Activated CD4-positive, alpha-beta T cell treated with anti-CD3 and anti-CD28 coated beads, Interleukin-2, amount 10 ng/mL, durations not matched to agents 24 days and 14 days (primary cell): ENCODE measurements at regions not wholly inside any gene's neighbourhood (a gene's known extent, or its start where the extent isn't known, plus 50 kb on each side); places are given as distances from the start of the nearest gene placed in this dataset.

Source experiments
- DNase-seq: peaks from one replicate; pipeline ENCODE4 v3.0.0; 2022
- H3K27ac Mint-ChIP-seq: one replicate; pipeline ENCODE4 v1.8.0; 2022; ENCODE audit warnings: mild to moderate bottlenecking, mixed read lengths
- H3K27me3 Mint-ChIP-seq: one replicate; pipeline ENCODE4 v1.8.0; 2022; ENCODE audit warnings: mixed read lengths
- H3K36me3 Mint-ChIP-seq: one replicate; pipeline ENCODE4 v1.8.0; 2022; ENCODE audit warnings: low read depth, mild to moderate bottlenecking, mixed read lengths
- H3K4me1 Mint-ChIP-seq: one replicate; pipeline ENCODE4 v1.8.0; 2021; ENCODE audit warnings: mixed read lengths
- H3K4me3 Mint-ChIP-seq: one replicate; pipeline ENCODE4 v1.8.0; 2022; ENCODE audit warnings: mild to moderate bottlenecking, moderate library complexity, mixed read lengths
- H3K9me3 Mint-ChIP-seq: one replicate; pipeline ENCODE4 v1.8.0; 2021; ENCODE audit warnings: mixed read lengths
- intact Hi-C: fragments of 100-400 bp; cut with micrococcal nuclease; formaldehyde crosslinking; loops from one replicate; pipeline ENCODE4 v1.15.1; 2023

- DNase-seq: no peak
- H3K27me3 Mint-ChIP-seq: no peaks in the 10 kb centered on the region
- H3K27ac Mint-ChIP-seq: no peak overlapping the region
- intact Hi-C loops: no loop called here
- no peak overlapping the region for H3K4me3 Mint-ChIP-seq
- no peaks in the 10 kb centered on the region for H3K36me3 Mint-ChIP-seq
- no peaks in the 10 kb centered on the region for H3K9me3 Mint-ChIP-seq
- H3K4me1 Mint-ChIP-seq: no peaks in the 10 kb centered on the region
These were observed 580.0 kb upstream of the RGS18 start for GRCh38 chr1:191578281-191578680.

GRCh38 chr1:191579019-191579418, 579.2 kb upstream of the RGS18 start:
- Mint-ChIP-seq H3K27me3 (no peaks in the 10 kb centered on the region), H3K4me1 (no peaks in the 10 kb centered on the region), H3K36me3 (no peaks in the 10 kb centered on the region), H3K9me3 (no peaks in the 10 kb centered on the region), H3K27ac (no peak overlapping the region), H3K4me3 (no peak overlapping the region)
- no peak for DNase-seq
- intact Hi-C loops: no loop called here

GRCh38 chr1:191582169-191582568, 576.1 kb upstream of the RGS18 start:
- H3K4me3 Mint-ChIP-seq: no peak overlapping the region
- no peak overlapping the region for H3K27ac Mint-ChIP-seq
- H3K36me3 Mint-ChIP-seq: no peaks in the 10 kb centered on the region
- DNase-seq: no peak
- intact Hi-C loops: no loop called here
- H3K27me3 Mint-ChIP-seq: no peaks in the 10 kb centered on the region
- peaks cover 3% of the 10 kb centered on the region for H3K9me3 Mint-ChIP-seq
- H3K4me1 Mint-ChIP-seq: no peaks in the 10 kb centered on the region

GRCh38 chr1:191585095-191585494, 573.2 kb upstream of the RGS18 start:
- H3K4me1 Mint-ChIP-seq: no peaks in the 10 kb centered on the region
- no peaks in the 10 kb centered on the region for H3K27me3 Mint-ChIP-seq
- H3K9me3 Mint-ChIP-seq: peaks cover 3% of the 10 kb centered on the region
- H3K36me3 Mint-ChIP-seq: no peaks in the 10 kb centered on the region
- DNase-seq: no peak
- intact Hi-C loops: no loop called here
- H3K27ac Mint-ChIP-seq: no peak overlapping the region
- no peak overlapping the region for H3K4me3 Mint-ChIP-seq

GRCh38 chr1:191588905-191589304, 569.4 kb upstream of the RGS18 start:
- no peaks in the 10 kb centered on the region for H3K4me1 Mint-ChIP-seq
- H3K27ac Mint-ChIP-seq: no peak overlapping the region
- H3K4me3 Mint-ChIP-seq: no peak overlapping the region

GRCh38 chr1:191589536-191589935, 568.7 kb upstream of the RGS18 start:
- Mint-ChIP-seq H3K27ac (no peak overlapping the region), H3K27me3 (no peaks in the 10 kb centered on the region), H3K4me1 (no peaks in the 10 kb centered on the region), H3K4me3 (no peak overlapping the region), H3K36me3 (no peaks in the 10 kb centered on the region), H3K9me3 (peaks cover 3% of the 10 kb centered on the region)
- DNase-seq: no peak
- intact Hi-C loops: no loop called here

More at GRCh38 chr1:191588905-191589304, 569.4 kb upstream of the RGS18 start:
- no peaks in the 10 kb centered on the region for H3K36me3 Mint-ChIP-seq
- H3K9me3 Mint-ChIP-seq: peaks cover 3% of the 10 kb centered on the region
- no peak for DNase-seq
- intact Hi-C loops: no loop called here
- no peaks in the 10 kb centered on the region for H3K27me3 Mint-ChIP-seq

GRCh38 chr1:191590578-191590977, 567.7 kb upstream of the RGS18 start:
- H3K4me3 Mint-ChIP-seq: no peak overlapping the region
- DNase-seq: no peak
- H3K4me1 Mint-ChIP-seq: no peaks in the 10 kb centered on the region
- H3K36me3 Mint-ChIP-seq: no peaks in the 10 kb centered on the region
- no peaks in the 10 kb centered on the region for H3K9me3 Mint-ChIP-seq
- H3K27me3 Mint-ChIP-seq: no peaks in the 10 kb centered on the region
- no peak overlapping the region for H3K27ac Mint-ChIP-seq
- intact Hi-C loops: no loop called here

GRCh38 chr1:191592039-191592438, 566.2 kb upstream of the RGS18 start:
- H3K27ac Mint-ChIP-seq: no peak overlapping the region
- H3K27me3 Mint-ChIP-seq: no peaks in the 10 kb centered on the region
- DNase-seq: no peak
- H3K4me1 Mint-ChIP-seq: no peaks in the 10 kb centered on the region
- H3K4me3 Mint-ChIP-seq: no peak overlapping the region
- no peaks in the 10 kb centered on the region for H3K36me3 Mint-ChIP-seq
- intact Hi-C loops: no loop called here
- no peaks in the 10 kb centered on the region for H3K9me3 Mint-ChIP-seq

GRCh38 chr1:191592907-191593306, 565.4 kb upstream of the RGS18 start:
- no peak overlapping the region for H3K27ac Mint-ChIP-seq
- no peaks in the 10 kb centered on the region for H3K27me3 Mint-ChIP-seq
- H3K4me1 Mint-ChIP-seq: no peaks in the 10 kb centered on the region
- no peaks in the 10 kb centered on the region for H3K9me3 Mint-ChIP-seq
- no peak overlapping the region for H3K4me3 Mint-ChIP-seq
- intact Hi-C loops: no loop called here
- no peaks in the 10 kb centered on the region for H3K36me3 Mint-ChIP-seq
- no peak for DNase-seq

GRCh38 chr1:191595170-191595569, 563.1 kb upstream of the RGS18 start:
- no peaks in the 10 kb centered on the region for H3K4me1 Mint-ChIP-seq
- H3K36me3 Mint-ChIP-seq: no peaks in the 10 kb centered on the region
- intact Hi-C loops: no loop called here
- H3K4me3 Mint-ChIP-seq: no peak overlapping the region
- H3K27me3 Mint-ChIP-seq: no peaks in the 10 kb centered on the region
- H3K27ac Mint-ChIP-seq: no peak overlapping the region
- H3K9me3 Mint-ChIP-seq: no peaks in the 10 kb centered on the region
- no peak for DNase-seq

- intact Hi-C loops: no loop called here
- Mint-ChIP-seq H3K9me3 (no peaks in the 10 kb centered on the region), H3K4me1 (no peaks in the 10 kb centered on the region), H3K27me3 (no peaks in the 10 kb centered on the region), H3K36me3 (no peaks in the 10 kb centered on the region), H3K4me3 (no peak overlapping the region), H3K27ac (no peak overlapping the region)
- no peak for DNase-seq
These were observed 549.9 kb upstream of the RGS18 start for GRCh38 chr1:191608367-191608766.

GRCh38 chr1:191609305-191609704, 549.0 kb upstream of the RGS18 start:
- Mint-ChIP-seq H3K36me3 (no peaks in the 10 kb centered on the region), H3K4me1 (no peaks in the 10 kb centered on the region), H3K27ac (no peak overlapping the region), H3K27me3 (no peaks in the 10 kb centered on the region), H3K4me3 (no peak overlapping the region), H3K9me3 (peaks cover 2% of the 10 kb centered on the region)
- DNase-seq: no peak
- intact Hi-C loops: no loop called here

- no peak for DNase-seq
- Mint-ChIP-seq H3K36me3 (no peaks in the 10 kb centered on the region), H3K4me1 (no peaks in the 10 kb centered on the region), H3K4me3 (no peak overlapping the region), H3K9me3 (peaks cover 2% of the 10 kb centered on the region), H3K27me3 (no peaks in the 10 kb centered on the region), H3K27ac (no peak overlapping the region)
- intact Hi-C loops: no loop called here
These were observed 543.0 kb upstream of the RGS18 start for GRCh38 chr1:191615101-191615821.

- Mint-ChIP-seq H3K4me1 (no peaks in the 10 kb centered on the region), H3K4me3 (no peak overlapping the region), H3K27me3 (no peaks in the 10 kb centered on the region), H3K9me3 (peaks cover 2% of the 10 kb centered on the region), H3K27ac (no peak overlapping the region), H3K36me3 (no peaks in the 10 kb centered on the region)
- intact Hi-C loops: no loop called here
- no peak for DNase-seq
These were observed 540.1 kb upstream of the RGS18 start for GRCh38 chr1:191618181-191618580.

GRCh38 chr1:191620883-191621282, 537.4 kb upstream of the RGS18 start:
- Mint-ChIP-seq H3K9me3 (no peaks in the 10 kb centered on the region), H3K4me1 (no peaks in the 10 kb centered on the region)

More at GRCh38 chr1:191620883-191621282, 537.4 kb upstream of the RGS18 start:
- H3K27ac Mint-ChIP-seq: no peak overlapping the region
- intact Hi-C loops: no loop called here
- H3K4me3 Mint-ChIP-seq: no peak overlapping the region
- H3K27me3 Mint-ChIP-seq: no peaks in the 10 kb centered on the region
- DNase-seq: no peak
- no peaks in the 10 kb centered on the region for H3K36me3 Mint-ChIP-seq
